GM18505 (cell line): ENCODE measurements at regions not wholly inside any gene's neighbourhood (a gene's known extent, or its start where the extent isn't known, plus 50 kb on each side); places are given as distances from the start of the nearest gene placed in this dataset.
"Not testable (repeated sequence)": the region's sequence is repeated elsewhere in the genome, so short reads cannot be mapped to it uniquely, and the experiment has no call there.

Experiments used
- ATAC-seq: cut with Tn5 transposase; IDR thresholded peaks from one replicate; pipeline ENCODE4 v1.9.1; 2021; ENCODE audit not compliant: unreplicated experiment
- POLR2A ChIP-seq: IDR thresholded peaks from 4 replicates; pipeline ENCODE4 v1.6.1; 2011; ENCODE audit warnings: borderline replicate concordance; ENCODE audit not compliant: insufficient read depth, insufficient read length; ENCODE audit errors: extremely low read depth

DNA sequence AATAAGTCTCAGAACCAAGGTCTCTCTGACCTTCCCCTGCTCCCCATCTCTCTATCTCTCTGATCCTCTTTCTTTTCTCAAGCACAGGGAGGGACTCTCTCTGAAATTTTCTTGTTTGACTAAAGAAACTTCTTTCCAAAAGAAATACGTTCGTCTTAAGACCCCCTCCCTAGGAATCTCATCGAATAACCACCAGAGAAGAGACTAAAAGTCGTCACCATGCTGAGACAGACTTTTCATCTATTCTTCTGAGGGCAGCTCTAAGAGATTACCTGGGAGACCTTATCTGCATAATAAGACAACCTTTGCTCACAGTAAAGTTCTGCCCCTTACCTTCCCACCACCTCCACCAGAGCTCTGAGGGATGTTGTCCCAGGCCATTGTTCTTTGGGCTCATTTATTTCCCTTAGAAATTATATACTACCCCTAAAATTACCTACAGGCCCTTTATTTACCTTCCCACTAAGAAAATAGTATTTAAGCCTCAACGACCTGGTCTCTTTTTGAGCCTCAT, 133.7 kb upstream of the EEF2KMT start:
- no peak for ATAC-seq
- TF ChIP-seq POLR2A = no peak

DNA sequence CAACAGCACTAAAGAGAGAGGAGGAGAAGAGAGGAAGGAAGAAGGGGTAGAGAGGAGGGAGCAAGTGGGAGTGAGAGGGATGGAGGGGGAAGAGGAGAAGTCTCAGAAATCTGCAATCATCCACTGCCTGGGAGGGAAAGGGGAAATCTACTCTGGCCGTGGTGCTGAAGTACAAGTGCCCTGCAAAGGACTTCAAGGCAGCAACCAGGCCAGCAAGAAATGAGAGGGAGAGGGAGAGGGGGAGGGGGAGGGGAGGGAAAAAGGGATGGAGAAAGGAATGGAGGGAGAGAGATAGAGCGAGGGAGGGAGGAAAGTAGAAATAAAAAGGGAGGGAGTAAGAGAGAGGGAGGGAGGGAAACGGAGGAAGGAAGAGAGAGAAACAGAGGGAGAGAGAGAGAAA, 130.8 kb upstream of the EEF2KMT start:
- ATAC-seq = no peak
- no peak for TF ChIP-seq POLR2A

DNA sequence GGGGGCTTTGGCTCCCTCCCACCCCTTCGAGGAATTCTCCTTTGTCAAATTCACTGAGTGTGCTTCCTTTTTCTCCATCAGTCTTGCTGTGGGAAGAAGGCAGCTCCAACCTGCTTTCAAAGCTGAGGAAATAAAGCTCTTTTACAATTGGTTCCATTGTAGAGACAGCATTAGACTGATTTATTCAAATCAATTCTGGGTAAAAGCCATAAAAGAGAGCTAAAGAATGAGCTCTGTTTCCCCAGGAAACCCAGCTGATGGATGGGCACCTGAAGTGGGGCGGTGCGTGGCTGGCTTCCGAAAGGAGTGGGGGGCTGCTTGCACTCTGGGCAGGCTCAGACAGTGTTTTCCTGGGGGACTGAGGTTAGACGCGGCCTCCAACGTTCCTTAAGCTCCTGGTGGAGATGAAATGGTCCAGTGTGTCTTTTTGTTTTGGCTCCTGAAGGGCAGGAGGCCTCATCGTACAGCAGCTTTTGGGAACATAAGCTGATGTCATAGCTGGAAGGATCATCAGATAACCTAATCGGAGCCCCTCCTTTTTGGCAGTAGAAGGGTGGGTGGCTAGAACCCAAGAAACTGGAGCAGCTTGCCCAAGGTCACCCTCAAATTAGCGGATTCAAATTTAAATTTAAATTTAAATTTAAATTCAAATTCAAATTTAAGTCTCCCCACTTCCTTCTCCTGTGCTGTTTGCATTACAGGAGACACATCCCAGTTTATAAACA, 128.5 kb upstream of the EEF2KMT start:
- ATAC-seq = no peak

DNA sequence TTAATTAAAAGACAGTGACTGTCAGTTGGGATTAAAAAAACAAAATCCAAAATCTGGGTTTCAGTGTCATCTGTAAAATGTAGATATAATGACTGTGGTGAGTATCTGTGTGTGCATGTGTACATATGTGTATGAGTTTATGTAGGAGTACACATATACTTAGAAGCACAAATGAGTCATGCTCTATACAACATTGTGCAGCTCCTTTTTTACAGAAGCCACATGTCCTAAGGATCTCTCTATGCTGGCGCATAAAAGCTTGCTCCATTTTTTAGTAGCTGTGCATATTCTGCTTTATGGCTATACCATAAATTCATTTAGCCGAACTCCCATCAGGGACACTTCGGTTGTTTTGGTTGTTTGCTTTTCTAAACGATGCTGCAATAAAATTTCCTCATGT, 125.2 kb upstream of the EEF2KMT start:
- no peak for TF ChIP-seq POLR2A
- no peak for ATAC-seq

More for the DNA sequence above, 128.5 kb upstream of the EEF2KMT start:
- TF ChIP-seq POLR2A = no peak

DNA sequence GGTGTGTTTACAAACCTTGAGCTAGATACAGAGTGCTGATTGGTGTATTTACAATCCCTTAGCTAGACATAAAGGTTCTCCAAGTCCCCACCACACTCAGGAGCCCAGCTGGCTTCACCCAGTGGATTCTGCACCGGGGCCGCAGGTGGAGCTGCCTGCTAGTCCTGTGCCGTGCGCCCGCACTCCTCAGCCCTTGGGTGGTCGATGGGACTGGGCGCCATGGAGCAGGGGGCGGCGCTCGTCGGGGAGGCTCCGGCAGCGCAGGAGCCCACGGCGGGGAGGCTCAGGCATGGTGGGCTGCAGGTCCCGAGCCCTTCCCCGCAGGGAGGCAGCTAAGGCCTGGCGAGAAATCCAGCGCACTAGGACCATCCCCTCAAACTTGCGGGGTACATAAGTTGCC, 124.2 kb upstream of the EEF2KMT start:
- not testable (repeated sequence) for ATAC-seq

DNA sequence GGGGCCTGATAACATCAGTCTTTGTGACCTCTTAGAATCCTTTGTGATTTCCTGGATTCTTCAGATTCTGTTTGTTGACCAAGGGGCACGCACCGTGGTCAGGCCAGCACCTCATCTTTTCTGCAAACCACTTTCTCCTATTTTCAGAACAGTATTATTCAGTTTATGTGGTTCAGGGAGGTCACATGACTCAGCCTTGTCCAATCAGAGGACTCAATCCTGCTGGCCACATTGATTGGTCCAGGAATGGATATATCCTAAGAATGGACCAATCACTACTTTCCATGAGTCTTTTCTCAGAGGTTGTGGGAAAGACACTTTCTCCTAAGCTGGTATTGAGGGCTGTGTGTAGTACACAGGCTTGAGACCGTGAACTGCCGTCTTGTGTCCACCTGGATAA, 123.1 kb upstream of the EEF2KMT start:
- no peak for ATAC-seq

DNA sequence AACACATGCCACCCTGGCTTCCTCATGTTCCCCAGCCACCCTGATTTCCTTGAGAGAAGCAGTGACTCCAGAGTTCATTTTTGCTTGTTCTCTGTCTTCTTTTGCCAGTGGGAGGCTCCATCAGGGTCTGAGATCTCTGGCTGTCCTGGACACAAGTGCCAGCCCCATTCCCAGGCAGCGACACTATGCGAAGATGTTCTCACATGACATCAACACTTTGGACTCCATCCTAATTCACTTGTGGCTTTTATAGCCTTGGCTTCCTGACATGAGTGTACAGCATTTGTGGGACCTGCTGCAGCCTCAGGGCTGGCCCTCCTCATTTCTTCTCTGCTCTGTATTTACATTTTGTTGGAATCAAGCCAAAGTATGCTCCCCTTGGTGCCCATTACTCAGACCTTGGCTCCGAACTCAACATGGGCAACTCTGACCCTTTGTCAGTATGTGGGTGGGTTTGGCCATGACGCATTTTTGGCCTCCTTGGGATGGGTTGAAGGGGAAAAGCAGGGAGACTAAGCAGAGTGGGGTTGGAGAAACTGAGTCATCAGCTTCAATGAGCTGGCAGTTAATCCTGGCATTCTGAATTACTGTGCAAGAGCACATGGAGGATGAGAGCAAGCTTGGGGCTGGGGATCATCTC, 119.0 kb upstream of the EEF2KMT start:
- no peak for ATAC-seq
- TF ChIP-seq POLR2A = no peak

More for the DNA sequence above, 123.1 kb upstream of the EEF2KMT start:
- no peak for TF ChIP-seq POLR2A

DNA sequence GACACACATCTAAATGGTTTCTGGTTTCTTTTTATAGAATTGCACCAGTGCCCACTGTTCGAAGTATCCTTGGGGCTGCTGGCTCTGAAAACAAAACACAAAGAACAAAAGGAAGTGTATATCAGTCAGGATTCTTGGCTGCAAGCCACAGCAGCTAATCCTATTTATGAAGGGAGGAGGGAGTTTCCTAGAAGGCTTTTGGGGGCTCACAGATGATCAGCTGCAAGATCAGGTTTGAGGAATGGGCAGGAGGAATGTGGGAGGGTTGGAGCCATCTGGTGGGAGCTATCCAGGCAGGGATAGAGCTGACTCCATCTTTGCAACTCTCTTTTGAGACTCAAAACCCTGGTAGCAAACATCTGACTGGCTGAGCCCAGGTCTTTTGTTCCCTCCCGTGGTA, 118.3 kb upstream of the EEF2KMT start:
- no peak for ATAC-seq
- no peak for TF ChIP-seq POLR2A

DNA sequence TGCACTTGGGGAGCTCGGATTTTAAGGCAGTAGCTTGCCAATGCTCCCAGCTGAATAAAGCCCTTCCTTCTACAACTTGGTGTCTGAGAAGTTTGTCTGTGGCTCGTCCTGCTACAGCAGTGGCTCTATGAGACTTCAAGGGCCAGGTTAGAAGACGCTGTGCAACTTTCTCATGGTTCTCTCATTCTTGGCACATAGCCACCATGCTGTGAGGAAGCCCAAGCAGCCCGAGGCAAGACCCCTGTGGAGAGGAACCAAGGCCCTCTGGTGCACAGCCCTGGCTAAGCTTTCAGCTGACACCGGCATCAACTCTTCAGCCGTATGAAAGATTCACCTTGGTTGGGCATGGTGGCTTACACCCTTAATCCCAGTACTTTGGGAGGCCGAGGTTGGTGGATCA, 116.9 kb upstream of the EEF2KMT start:
- no peak for TF ChIP-seq POLR2A

DNA sequence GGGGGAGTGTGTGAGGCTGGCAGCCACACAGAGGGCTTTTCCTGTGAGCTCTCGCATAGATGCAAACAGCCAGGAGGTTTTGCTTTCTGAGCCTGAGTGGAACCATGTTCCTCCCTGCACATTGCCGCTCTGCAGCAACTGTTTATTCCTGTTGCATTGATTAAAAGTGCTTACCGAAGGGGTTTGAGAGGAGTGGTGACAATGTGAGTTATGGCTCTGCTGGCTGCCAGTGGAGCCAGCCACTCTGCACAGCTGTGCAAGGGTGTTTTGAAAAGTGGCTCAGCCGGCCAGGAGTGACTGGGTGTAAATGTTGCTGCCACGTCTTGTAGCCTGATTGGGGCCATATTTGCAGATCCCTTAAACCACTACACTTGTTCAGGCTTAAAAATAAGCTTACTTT, 114.9 kb upstream of the EEF2KMT start:
- ATAC-seq = not testable (repeated sequence)

More for the DNA sequence above, 116.9 kb upstream of the EEF2KMT start:
- no peak for ATAC-seq

DNA sequence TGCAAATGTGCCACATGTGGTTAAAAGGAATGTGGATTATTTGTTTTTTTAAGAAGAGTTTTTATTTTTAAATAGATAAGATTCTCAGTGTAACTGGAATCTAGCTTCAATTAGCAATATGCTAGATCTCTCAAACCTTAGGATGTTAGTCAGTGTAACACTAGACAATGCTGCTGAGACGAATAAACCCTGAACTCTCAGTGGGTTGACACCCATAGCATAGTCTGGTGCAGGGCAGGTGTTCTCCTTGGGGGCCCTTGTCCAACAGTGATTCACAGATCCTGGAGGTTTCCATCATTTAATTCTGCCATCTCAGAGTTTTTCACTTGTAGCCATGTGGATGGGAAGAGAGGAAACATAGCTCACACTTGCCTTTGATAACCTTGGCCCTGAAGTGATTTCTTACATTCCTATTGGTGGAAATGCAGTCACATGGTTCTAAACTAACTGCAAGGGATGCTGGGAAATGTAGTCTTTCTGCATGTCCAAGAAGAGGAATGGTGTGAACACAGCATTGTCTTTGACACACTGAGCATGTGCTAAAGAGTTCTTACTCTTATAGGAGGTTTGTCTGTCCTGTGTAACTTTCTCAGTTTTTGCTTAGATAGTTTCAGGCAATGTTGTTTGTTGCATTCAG, 110.4 kb upstream of the EEF2KMT start:
- not testable (repeated sequence) for ATAC-seq

DNA sequence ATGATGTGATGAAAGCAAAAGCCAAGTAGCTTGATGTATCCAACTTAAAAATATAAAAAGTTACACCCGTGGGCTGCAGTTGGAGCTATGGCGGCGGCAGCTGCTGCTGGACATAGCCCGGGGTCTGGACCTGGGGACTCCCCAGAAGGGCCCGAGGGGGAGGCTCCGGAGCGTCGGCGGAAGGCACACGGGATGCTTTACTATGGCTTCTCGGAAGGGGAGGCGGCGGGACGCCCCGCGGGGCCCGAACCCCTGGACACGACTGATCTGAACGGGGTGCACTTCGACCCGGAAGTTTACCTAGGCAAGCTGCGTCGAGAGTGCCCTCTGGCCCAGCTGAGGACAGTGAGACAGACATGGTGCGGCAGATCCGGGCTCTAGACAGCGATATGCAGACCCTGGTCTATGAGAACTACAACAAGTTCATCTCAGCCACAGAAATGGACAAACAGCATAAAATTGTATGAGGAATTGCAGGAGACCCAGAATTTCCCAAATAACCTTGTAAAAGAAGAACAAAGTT, 109.5 kb upstream of the EEF2KMT start:
- no peak for ATAC-seq
- no peak for TF ChIP-seq POLR2A

DNA sequence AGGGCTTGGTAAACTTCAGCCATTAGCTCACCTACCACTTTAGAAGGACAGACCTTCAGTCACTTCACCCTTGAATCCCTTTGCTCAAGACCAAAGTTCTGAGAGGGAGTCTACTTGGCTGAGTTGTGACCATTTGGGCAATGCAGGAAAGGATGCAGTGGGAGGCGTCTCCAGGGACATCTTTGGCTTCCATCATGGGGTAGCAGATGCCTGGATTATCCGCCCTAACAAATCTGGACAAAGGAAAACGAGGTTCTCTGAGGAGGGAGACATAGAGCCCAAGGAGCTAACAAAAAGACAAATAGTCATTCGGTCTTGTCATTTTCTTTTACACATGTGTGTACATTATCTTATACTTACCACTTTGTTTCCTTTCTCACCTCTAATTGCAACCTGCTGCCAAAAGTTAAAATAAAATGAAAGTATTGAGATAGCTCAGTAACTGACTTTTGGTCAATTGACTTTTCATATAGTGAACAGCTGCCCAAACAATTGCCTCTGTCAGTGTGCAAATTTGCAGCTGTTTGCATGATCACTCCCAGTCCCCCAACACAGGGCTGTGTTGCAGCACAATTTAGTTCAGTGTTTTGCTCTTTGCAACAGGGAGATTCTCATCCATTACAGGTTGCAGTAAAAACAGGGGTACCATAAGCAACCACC, 108.9 kb upstream of the EEF2KMT start:
- TF ChIP-seq POLR2A = no peak
- ATAC-seq = no peak

DNA sequence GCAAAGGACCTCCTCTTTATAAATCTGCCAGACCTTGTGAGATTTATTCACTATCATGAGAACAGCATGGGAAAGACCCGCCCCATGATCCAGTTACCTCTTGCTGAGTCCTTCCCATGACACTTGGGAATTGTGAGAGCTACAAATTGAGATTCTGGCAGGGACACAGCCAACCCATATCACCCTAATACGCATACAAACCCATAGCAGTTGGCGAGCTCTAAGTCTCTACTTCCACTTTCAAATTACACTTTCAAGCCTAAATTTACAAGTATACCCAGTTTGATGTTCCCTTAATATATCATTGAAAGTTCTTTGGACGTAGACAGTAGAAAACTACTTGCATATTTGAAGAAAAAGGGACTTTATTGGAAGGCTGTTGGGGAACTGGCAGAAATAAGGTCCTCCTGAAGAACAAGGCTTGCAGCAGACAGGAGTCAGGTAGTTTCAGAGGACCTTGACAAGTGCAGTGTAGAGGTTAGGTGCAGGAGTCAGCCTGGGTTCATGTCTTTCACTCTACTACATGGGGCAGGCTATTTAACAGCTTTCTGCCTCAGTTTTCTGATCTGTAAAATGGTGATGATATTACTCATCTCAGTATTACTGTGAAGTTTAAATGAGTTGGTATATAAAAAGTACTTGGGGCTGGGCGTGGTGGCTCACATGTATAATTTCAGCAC, 107.9 kb upstream of the EEF2KMT start:
- no peak for ATAC-seq
- no peak for TF ChIP-seq POLR2A

DNA sequence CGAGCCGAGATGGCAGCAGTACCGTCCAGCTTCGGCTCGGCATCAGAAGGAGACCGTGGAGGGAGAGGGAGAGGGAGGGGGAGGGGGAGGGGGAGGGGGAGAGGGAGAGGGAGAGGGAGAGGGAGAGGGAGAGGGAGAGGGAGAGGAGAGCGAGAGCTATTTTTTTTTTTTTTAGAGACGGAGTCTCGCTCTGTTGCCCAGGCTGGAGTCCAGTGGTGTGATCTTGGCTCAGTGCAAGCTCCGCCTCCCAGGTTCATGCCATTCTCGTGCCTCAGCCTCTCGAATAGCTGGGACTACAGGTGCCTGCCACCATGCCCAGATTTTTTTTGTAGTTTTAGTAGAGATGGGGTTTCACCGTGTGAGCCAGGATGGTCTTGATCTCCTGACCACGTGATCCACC, 106.1 kb upstream of the EEF2KMT start:
- ATAC-seq = not testable (repeated sequence)
